ENCODE measurements at regions not wholly inside any gene's neighbourhood (a gene's known extent, or its start where the extent isn't known, plus 50 kb on each side); places are given as distances from the start of the nearest gene placed in this dataset.

GRCh38 chr7:8937204-8937603, 503.8 kb downstream of the NXPH1 start:
- no peak for TF ChIP-seq CTCF (IDR thresholded peaks at IDR 0.05)
- no peak for TF ChIP-seq EZH2 (IDR thresholded peaks at IDR 0.05)
